NCI-H526 treated with DMSO at 0.1 percent for 48 hours (cell line): ENCODE measurements at regions not wholly inside any gene's neighbourhood (a gene's known extent, or its start where the extent isn't known, plus 50 kb on each side); places are given as distances from the start of the nearest gene placed in this dataset.
A peak's percentile ranks its signal among the peaks of the same experiment; 100 is the strongest.

Source experiments
- DNase-seq: peaks from one replicate; lab custom pipeline; 2025; lab: John Stamatoyannopoulos, UW

DNA sequence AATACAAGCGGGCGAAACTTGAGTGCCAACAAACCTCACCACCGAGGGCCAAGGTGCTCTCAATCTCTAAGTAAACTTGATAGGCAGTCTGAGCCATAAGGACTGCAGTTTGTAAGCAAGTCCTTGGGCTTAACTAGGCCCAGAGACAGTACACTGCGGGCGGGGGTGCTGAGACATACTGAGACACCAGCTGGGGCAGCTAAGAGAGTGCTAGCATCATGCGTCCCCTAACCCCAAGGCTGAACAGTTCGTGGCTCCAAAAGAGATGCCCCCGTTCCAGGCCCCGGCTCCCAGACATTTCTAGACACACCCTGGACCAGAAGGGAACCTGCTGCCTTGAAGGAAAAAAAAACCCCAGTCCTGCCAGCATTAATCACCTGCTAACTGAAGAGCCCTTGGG, 126.8 kb upstream of the PRDX4 start:
- DNase-seq = no peak

DNA sequence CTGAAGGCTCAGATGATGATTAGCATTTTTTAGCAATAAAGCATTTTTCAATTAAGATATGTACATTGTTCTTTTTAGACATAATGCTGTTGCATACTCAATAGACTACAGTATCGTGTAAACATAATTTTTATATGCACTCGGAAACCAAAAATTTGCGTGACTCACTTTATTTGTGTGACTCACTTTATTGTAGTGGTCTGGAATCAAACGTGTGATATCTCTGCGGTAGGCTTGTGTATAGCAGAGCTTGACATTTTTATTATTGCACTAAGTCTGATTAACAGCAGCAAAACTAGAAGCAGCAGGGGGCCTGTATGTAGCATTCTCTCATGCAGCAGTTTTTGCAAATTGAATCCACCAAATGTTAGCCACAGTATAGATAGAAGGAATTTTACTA, 119.1 kb upstream of the PRDX4 start:
- DNase-seq = no peak

DNA sequence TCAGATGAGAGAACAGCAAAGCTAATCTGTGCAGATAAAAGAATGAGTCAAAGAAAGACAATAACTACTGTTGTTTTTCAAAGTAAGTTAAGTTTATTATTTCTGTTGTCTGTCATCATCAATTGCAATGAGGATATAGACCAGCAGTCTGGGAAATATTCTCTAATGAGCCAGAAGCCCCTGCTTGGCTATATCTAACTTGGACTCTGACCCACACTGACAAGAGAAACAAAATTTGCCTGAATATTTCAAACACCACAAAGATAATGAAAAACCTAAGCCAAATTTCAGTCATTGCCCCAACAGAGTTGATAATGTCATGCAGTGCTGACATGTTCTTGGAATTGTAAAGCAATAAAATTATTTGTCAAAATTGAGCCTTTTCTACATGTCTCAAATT, 115.0 kb upstream of the PRDX4 start:
- no peak for DNase-seq

- DNase-seq = peak; percentile 39
Measured at GRCh38 chrX:23554304-23554703, 113.0 kb upstream of the PRDX4 start.

DNA sequence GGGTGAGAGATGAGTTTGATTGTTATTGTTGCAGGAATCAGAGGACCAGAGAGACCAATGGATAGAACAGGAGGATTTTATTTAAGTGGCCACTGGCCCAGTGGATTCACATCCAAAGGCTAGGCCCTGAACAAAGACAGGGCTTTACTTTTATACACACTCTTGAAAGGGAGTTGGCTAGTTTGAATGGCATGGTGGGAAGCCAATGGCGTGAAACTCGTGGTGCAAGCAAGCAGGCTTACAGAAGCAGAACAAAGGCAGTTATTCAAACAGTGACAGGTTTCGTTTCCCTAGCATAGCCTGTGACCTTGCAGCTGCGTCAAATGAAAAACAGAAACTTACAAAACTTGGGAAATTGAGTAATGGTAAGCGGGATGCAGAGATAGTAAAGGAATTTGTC, 110.2 kb upstream of the PRDX4 start:
- no peak for DNase-seq

DNA sequence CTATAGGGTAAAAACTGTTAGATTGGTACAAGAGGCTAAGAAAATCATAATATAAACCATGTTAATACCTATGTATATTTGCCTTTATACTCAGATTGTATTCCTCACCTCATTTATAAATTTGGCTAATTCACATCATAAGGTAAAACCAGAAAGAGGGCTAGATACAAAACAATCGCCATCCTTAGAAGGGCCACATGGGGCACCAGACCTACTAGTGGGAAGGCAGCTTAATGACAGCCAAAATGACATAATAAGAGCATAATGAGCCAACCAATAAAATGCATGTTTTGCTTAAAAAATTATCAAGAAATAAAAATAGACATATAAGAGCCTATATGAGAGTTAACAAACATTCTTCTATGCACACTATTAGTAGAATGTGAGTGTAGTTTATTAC, 107.3 kb upstream of the PRDX4 start:
- no peak for DNase-seq

- no peak for DNase-seq
Measured at GRCh38 chrX:23570674-23571343, 96.5 kb upstream of the PRDX4 start.

DNA sequence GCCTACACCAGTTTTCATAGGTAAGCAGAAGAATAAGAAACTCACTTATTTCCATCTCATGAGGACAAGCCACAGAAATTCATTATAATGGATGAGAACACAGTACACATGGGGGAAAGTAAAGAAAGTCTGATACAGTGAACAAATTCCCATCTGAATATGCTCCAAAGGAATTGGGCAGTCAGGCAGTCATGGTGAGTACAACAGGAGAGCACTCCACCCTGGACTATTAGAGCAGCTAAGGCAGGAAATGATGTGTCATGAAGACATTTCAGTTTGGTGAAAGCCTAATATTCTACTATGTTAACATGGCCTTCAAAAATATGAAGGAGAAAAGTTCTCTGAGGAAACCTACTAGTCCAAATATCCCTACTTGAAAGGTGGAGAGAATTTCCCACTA, 92.0 kb upstream of the PRDX4 start:
- DNase-seq = no peak

- no peak for DNase-seq
Measured at GRCh38 chrX:23578079-23578478, 89.2 kb upstream of the PRDX4 start.

- no peak for DNase-seq
Measured at GRCh38 chrX:23589496-23589895, 77.8 kb upstream of the PRDX4 start.

DNA sequence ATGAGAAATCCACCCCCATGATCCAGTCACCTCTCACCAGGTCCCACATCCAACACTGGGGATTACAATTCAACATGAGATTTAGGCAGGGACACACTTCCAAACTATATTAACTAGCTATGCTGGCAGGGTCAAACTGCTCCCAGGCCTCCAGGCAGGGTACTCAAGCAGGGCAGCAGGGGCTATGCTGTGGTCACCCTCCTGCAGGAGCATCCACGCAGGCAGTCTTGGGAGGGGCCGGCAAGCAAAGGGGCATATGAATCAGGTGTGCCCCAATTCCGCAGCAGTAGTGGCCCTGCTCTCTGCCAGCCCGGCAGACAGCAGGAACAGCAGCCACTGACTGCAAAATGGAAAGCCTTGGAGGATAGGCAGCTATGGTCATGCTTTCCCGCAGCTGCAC, 74.6 kb upstream of the PRDX4 start:
- DNase-seq = no peak

GRCh38 chrX:23598575-23598974, 68.7 kb upstream of the PRDX4 start:
- DNase-seq = no peak

GRCh38 chrX:23603501-23603900, 63.8 kb upstream of the PRDX4 start:
- DNase-seq = no peak

DNA sequence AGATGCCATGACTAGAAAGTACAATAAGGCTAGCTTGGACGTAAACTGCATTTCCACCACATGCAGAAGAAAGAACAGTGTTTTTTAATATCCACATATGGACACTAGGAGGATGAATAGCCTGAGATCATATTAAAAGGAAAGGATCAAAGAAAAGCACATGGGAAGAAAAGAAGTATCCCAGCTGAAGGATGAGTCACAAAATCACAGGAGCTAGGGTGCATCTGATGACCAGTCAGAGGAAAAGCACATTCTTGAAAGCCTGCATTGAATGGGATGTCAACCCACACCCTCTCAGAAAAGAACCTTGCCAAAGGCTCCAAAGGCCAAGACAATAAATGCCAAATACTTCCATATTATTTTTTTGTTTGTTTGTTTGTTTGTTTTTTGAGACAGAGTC, 56.8 kb upstream of the PRDX4 start:
- no peak for DNase-seq

GRCh38 chrX:23612846-23613245, 54.4 kb upstream of the PRDX4 start:
- no peak for DNase-seq

DNA sequence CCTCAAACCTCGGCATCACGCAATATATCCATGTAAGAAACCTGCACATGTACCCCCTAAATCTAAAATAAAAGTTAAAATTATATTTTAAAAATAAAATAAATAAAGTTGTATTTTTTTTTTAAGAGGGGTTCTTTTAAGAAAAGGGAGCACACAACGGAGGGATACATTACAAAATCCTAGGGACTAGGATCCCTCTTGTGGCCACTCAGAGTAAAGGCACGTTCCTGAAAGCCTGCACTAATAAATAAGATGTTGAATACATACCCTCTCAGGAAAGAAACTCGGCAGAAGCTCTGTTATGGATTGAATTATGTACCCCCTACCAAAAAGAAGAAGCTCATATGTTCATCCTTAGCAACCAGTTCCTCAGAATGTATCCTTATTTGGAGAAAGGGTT, 50.9 kb upstream of the PRDX4 start:
- DNase-seq = no peak
